Left cardiac atrium (tissue), 4 donors: ENCODE measurements at regions not wholly inside any gene's neighbourhood (a gene's known extent, or its start where the extent isn't known, plus 50 kb on each side); places are given as distances from the start of the nearest gene placed in this dataset.
A peak's percentile ranks its signal among the peaks of the same experiment; 100 is the strongest.

ENCODE experiments used
- ATAC-seq, 2 donors: fragments of 200-7000 bp; cut with Tn5 transposase; one replicate each; pipeline ENCODE4 v1.9.1; 2020; ENCODE audit warnings: mild to moderate bottlenecking in 2 of 2, moderate library complexity in 2 of 2
- DNase-seq: peaks from one replicate; pipeline ENCODE4 v3.0.0-alpha.2; 2020
- intact Hi-C, 2 donors: fragments of 100-400 bp; cut with DNase I; formaldehyde crosslinking; loops; one replicate each; pipeline versions ENCODE4 v1.14.1 to v1.15.1; 2022 to 2023
- donor health status: DM: no; HTN: yes; CAD: no.
- donor health status: DM: no; HTN: yes; CAD: no; lungs with severe emphysema.
- donor health status: DM: yes; HTN: yes; CAD: no.
- donor health status: Dilated cardiomyopathy.

GRCh38 chr20:62543470-62544302 is 67.9 kb upstream of the GATA5 start:
- intact Hi-C loops, result no loop called here
- ATAC-seq, result no peak
- no peak for DNase-seq

DNA sequence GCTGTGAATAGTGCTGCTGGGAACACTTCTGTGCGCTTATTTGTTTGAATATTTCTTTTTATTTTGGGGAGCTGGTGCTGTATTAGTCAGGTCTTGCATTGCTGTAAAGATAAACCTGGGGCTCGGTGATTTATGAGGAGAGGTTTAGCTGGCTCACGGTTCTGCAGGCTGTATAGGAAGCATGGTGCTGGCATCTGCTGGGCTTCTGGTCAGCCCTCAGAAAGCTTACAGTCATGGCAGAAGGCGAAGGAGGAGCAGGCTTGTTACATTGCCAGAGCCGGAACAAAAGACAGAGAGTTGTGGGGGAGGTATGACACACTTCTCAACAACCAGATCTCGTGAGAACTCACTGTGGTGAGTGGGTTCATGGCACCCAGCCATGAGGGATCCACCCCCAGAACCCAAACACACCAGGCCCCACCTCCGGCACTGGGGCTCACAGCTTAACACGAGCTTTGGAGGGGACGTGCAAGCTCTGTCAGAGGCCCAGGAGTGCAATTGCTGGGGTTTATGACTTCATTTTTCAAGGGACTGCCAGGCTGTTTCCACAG is 68.8 kb upstream of the GATA5 start:
- ATAC-seq, result no peak
- intact Hi-C loops, result no loop called here
- DNase-seq, result no peak

- intact Hi-C loops, result no loop called here
- ATAC-seq (no peak), DNase-seq (no peak)
These were observed 69.5 kb upstream of the GATA5 start for GRCh38 chr20:62545271-62545670.

GRCh38 chr20:62545901-62546525 is 70.2 kb upstream of the GATA5 start:
- intact Hi-C loops, result no loop called here
- no peak for DNase-seq
- no peak for ATAC-seq

- DNase-seq (no peak), ATAC-seq (no peak)
- intact Hi-C loops, result no loop called here
These were observed 70.8 kb upstream of the GATA5 start for GRCh38 chr20:62546606-62547005.

DNA sequence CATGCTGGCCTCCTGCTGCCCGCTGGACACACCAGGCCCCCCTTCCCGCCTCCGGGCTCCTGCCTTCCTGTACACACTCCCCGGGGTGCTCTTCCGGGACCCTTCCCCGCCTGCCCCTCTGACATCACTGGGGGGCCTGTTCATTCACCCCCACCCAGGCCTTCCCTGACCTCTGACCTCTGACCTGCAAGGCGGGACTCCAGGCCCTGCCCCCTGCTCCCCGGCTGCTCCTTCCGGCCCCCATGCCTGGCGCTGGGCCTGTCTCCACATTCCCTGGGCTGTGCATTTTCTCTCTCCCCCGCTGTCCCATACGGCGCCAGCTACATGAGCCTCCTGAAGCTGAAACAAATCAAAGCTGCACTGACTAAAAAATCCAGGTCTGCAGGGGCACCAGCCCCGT is 71.6 kb upstream of the GATA5 start:
- ATAC-seq (no peak), DNase-seq (no peak)
- intact Hi-C loops, result no loop called here

- intact Hi-C loops, result no loop called here
- DNase-seq (no peak), ATAC-seq (no peak)
These were observed 72.7 kb upstream of the GATA5 start for GRCh38 chr20:62548471-62548870.

- intact Hi-C loops, result no loop called here
- no peak for DNase-seq
- ATAC-seq, result no peak
These were observed 73.2 kb upstream of the GATA5 start for GRCh38 chr20:62549029-62549428.

DNA sequence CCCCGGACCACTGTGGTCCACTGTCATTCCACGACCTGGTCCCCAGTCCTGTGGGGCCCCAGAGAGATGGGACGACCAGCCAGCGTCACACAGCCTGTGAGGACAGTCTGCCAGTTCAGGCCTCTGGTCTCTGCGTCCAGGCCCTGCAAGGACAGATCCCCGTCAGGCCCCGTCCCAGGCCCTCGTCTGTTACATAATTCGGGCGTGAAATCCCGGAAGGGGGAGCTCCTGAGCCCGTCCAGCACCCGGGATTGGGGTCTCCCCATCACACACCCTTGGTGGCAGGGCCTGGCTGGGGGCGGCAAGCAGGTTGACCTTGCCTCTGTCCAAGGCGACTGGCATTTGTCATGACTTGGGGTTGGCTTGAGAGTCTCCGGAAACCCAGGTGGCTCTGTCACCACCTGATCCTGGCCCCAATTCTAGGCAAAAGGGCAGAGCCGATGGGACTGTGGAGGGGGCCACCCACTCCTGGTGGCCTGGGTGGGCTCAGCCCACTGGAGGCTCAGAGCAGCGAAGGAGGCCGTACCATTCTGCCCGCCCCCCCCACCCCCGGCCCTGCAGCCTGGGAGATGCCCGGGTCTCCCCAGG is 73.8 kb upstream of the GATA5 start:
- intact Hi-C loops, result loop anchor here in 1 of 2 donors (5.0 kb wide), 1 partner anchor 32 kb away; no protein-coding TSS in a partner anchor
- ATAC-seq, result peak; percentile 7 to 10

GRCh38 chr20:62550087-62550632 is 74.4 kb upstream of the GATA5 start:
- peak; percentile 70 to 76 for ATAC-seq

More for the DNA sequence above, 73.8 kb upstream of the GATA5 start:
- DNase-seq, result no peak

GRCh38 chr20:62551407-62552323 is 75.9 kb upstream of the GATA5 start:
- intact Hi-C loops, result loop anchor here in 1 of 2 donors (5.0 kb wide), 1 partner anchor 34 kb away; no protein-coding TSS in a partner anchor
- no peak for DNase-seq
- no peak for ATAC-seq

More at GRCh38 chr20:62550087-62550632, 74.4 kb upstream of the GATA5 start:
- intact Hi-C loops, result loop anchor here in 1 of 2 donors (5.0 kb wide), 1 partner anchor 33 kb away; no protein-coding TSS in a partner anchor
- peak; percentile 78 for DNase-seq

- no peak for DNase-seq
- ATAC-seq, result no peak
- intact Hi-C loops, result loop anchor here in 1 of 2 donors (5.0 kb wide), 1 partner anchor 35 kb away; no protein-coding TSS in a partner anchor
These were observed 76.8 kb upstream of the GATA5 start for GRCh38 chr20:62552613-62553012.

GRCh38 chr20:62553136-62553837 is 77.5 kb upstream of the GATA5 start:
- ATAC-seq (no peak), DNase-seq (no peak)
- intact Hi-C loops, result loop anchor here in 1 of 2 donors (5.0 kb wide), 1 partner anchor 36 kb away; no protein-coding TSS in a partner anchor

- ATAC-seq (no peak), DNase-seq (no peak)
- intact Hi-C loops, result loop anchor here in 1 of 2 donors (5.0 kb wide), 1 partner anchor 36 kb away; no protein-coding TSS in a partner anchor
These were observed 78.0 kb upstream of the GATA5 start for GRCh38 chr20:62553838-62554161.

DNA sequence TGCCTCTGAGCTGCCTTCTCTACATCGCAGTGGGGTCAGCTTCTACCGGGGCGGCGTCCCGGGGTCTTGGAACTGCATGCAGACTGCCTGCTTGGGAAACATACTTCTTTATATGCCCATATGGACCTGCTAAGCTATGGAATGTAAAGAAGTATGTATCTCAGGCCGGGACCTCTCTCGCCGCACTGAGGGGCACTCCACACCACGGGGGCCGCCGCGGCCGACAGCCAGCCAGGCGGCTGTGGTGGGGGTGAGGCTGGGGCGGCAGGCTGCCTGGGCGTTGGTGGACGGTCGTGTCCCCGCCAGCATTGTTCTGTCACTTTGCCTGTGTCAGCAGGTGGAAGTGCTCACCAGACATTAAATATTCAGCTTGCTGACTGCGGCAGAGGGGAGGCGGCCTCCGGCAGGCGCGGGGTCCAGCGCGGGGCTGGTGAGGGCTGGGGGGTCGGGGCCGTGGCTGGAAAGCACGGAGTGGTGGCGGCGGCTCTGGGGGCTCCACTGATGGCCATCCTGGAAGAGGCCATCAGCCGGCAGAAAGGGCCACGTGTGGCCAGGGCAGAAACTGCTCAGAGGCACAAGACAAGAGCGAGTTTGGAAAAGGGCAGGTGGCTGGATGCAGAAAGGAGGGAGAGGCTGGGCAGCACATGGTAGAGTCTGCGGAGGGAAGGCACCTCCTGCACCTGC is 78.6 kb upstream of the GATA5 start:
- intact Hi-C loops, result loop anchor here in 1 of 2 donors (5.0 kb wide), 1 partner anchor 37 kb away; no protein-coding TSS in a partner anchor
- DNase-seq (no peak), ATAC-seq (no peak)

- intact Hi-C loops, result loop anchor here in 1 of 2 donors (5.0 kb wide), 1 partner anchor 38 kb away; no protein-coding TSS in a partner anchor
- no peak for ATAC-seq
- no peak for DNase-seq
These were observed 79.3 kb upstream of the GATA5 start for GRCh38 chr20:62554898-62555641.
